ENCODE measurements at regions not wholly inside any gene's neighbourhood (a gene's known extent, or its start where the extent isn't known, plus 50 kb on each side); places are given as distances from the start of the nearest gene placed in this dataset.

GRCh38 chr6:96743496-96743895 lies 93.8 kb downstream of the GPR63 start:
- TF ChIP-seq, protein P1, sequence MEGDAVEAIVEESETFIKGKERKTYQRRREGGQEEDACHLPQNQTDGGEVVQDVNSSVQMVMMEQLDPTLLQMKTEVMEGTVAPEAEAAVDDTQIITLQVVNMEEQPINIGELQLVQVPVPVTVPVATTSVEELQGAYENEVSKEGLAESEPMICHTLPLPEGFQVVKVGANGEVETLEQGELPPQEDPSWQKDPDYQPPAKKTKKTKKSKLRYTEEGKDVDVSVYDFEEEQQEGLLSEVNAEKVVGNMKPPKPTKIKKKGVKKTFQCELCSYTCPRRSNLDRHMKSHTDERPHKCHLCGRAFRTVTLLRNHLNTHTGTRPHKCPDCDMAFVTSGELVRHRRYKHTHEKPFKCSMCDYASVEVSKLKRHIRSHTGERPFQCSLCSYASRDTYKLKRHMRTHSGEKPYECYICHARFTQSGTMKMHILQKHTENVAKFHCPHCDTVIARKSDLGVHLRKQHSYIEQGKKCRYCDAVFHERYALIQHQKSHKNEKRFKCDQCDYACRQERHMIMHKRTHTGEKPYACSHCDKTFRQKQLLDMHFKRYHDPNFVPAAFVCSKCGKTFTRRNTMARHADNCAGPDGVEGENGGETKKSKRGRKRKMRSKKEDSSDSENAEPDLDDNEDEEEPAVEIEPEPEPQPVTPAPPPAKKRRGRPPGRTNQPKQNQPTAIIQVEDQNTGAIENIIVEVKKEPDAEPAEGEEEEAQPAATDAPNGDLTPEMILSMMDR (IDR thresholded peaks at IDR 0.05; ENCODE audit: low read depth, low read length): no peak
- DNase-seq (ENCODE audit: low read depth in 2 of 2): peak in 1 of 2 donors; percentile 20
- H3K4me3 ChIP-seq (replicated peaks in 1 of 2; ENCODE audit: low read depth in 2 of 2, low read length in 2 of 2): no peak overlapping the region

DNA sequence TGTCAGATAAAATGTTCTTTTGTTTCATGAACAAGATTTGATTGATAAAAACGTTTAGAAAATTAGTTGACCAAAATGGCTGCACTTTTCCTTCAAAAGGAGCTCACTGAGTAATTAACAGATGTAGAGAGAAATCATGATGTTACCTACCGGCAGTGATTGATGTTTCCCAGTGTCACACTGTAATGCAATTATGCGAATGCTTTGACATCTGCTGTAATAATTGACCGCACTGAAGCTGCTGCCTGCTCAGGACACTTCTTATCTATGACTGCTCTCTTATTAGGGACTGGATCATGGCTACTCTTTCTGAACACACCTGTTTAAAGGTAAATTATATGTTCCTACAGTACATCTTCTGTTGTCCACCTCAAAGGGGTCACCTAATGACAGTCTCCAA lies 94.6 kb downstream of the GPR63 start:
- DNase-seq (ENCODE audit: low read depth in 2 of 2): no peak
- no peak overlapping the region for H3K4me3 ChIP-seq (replicated peaks in 1 of 2; ENCODE audit: low read depth in 2 of 2, low read length in 2 of 2)
- TF ChIP-seq, protein P1 (IDR thresholded peaks at IDR 0.05; ENCODE audit: low read depth, low read length): no peak

- TF ChIP-seq, protein P1 (IDR thresholded peaks at IDR 0.05; ENCODE audit: low read depth, low read length): no peak
- H3K4me3 ChIP-seq (replicated peaks in 1 of 2; ENCODE audit: low read depth in 2 of 2, low read length in 2 of 2): no peak overlapping the region
- no peak for DNase-seq (ENCODE audit: low read depth in 2 of 2)
These were observed 101.9 kb downstream of the GPR63 start for GRCh38 chr6:96735332-96735731.

- H3K4me3 ChIP-seq (replicated peaks in 1 of 2; ENCODE audit: low read depth in 2 of 2, low read length in 2 of 2): no peak overlapping the region
- TF ChIP-seq, protein P1 (IDR thresholded peaks at IDR 0.05; ENCODE audit: low read depth, low read length): no peak
- DNase-seq (ENCODE audit: low read depth in 2 of 2): no peak
These were observed 110.1 kb downstream of the GPR63 start for GRCh38 chr6:96727144-96727543.

DNA sequence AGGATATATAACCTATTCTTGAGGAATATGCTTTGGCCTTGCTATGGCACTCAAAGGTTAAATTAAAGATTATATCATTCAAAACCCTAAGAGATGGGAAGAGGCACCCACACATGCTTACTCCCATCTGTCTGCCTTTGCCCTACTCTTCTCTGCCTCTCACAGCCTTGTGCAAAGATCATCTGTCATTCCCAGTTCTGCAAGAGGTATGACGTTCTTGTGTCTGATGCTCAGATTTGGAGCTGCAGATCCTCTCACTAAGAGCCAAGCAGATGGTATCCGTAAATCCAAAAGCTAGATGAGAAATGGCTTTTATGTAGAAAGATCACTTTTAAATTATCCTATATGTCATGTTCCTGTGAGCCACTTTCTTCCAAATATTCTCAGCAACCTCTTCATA lies 112.0 kb downstream of the GPR63 start:
- no peak for DNase-seq (ENCODE audit: low read depth in 2 of 2)
- H3K4me3 ChIP-seq (replicated peaks in 1 of 2; ENCODE audit: low read depth in 2 of 2, low read length in 2 of 2): no peak overlapping the region
- TF ChIP-seq, protein P1 (IDR thresholded peaks at IDR 0.05; ENCODE audit: low read depth, low read length): no peak

GRCh38 chr6:96724641-96725040 lies 112.6 kb downstream of the GPR63 start:
- TF ChIP-seq, protein P1 (IDR thresholded peaks at IDR 0.05; ENCODE audit: low read depth, low read length): no peak
- H3K4me3 ChIP-seq (replicated peaks in 1 of 2; ENCODE audit: low read depth in 2 of 2, low read length in 2 of 2): no peak overlapping the region
- no peak for DNase-seq (ENCODE audit: low read depth in 2 of 2)

DNA sequence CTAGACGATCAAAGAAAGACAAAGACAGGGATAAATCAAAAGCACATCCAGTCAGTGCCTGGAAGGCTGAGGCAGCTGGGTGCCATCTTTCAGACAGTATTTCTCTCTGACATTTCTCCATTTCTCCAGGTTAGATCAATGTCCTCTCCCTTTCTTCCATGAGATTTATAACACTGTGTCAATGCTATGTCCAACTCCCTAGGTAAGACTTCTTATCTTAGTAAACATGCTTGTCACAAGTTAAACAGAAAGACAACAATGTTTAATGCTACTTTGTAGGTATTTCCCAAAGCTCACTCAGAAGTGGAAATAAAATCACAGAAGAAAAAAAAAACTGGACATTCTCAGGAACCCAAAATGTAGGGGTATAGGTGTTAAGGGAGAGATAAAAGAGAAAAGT lies 113.9 kb downstream of the GPR63 start:
- TF ChIP-seq, protein P1 (IDR thresholded peaks at IDR 0.05; ENCODE audit: low read depth, low read length): no peak
- DNase-seq (ENCODE audit: low read depth in 2 of 2): no peak
- no peak overlapping the region for H3K4me3 ChIP-seq (replicated peaks in 1 of 2; ENCODE audit: low read depth in 2 of 2, low read length in 2 of 2)
